Hypothalamus (tissue), 51 donors: ENCODE measurements at regions not wholly inside any gene's neighbourhood (a gene's known extent, or its start where the extent isn't known, plus 50 kb on each side); places are given as distances from the start of the nearest gene placed in this dataset.
"Not testable (repeated sequence)": the region's sequence is repeated elsewhere in the genome, so short reads cannot be mapped to it uniquely, and the experiment has no call there.

Experiments used
- DNase-seq, 51 donors: peaks; one replicate each; lab custom pipeline; 2025; lab: John Stamatoyannopoulos, UW

GRCh38 chr12:131268571-131268970 lies 314.9 kb downstream of the ADGRD1 start:
- DNase-seq: not testable (repeated sequence)

GRCh38 chr12:131269551-131269950 lies 315.8 kb downstream of the ADGRD1 start:
- no peak for DNase-seq

GRCh38 chr12:131269977-131270376 lies 316.3 kb downstream of the ADGRD1 start:
- not testable (repeated sequence) for DNase-seq

- DNase-seq: no peak
These were observed 318.0 kb downstream of the ADGRD1 start for GRCh38 chr12:131271724-131272123.

GRCh38 chr12:131272283-131272814 lies 318.6 kb downstream of the ADGRD1 start:
- DNase-seq: not testable (repeated sequence)

- no peak for DNase-seq
These were observed 319.7 kb downstream of the ADGRD1 start for GRCh38 chr12:131273291-131273845.

- no peak for DNase-seq
These were observed 320.4 kb downstream of the ADGRD1 start for GRCh38 chr12:131274061-131274460.

GRCh38 chr12:131274906-131275305 lies 321.2 kb downstream of the ADGRD1 start:
- DNase-seq: no peak

- no peak for DNase-seq
These were observed 322.1 kb downstream of the ADGRD1 start for GRCh38 chr12:131275824-131276223.

GRCh38 chr12:131276501-131277185 lies 322.9 kb downstream of the ADGRD1 start:
- no peak for DNase-seq

GRCh38 chr12:131277186-131278091 lies 323.7 kb downstream of the ADGRD1 start:
- DNase-seq: peak in 12 of 51 donors; percentile 2 to 37 (median 22)

- DNase-seq: not testable (repeated sequence)
These were observed 324.9 kb downstream of the ADGRD1 start for GRCh38 chr12:131278451-131279115.

GRCh38 chr12:131279281-131279921 lies 325.7 kb downstream of the ADGRD1 start:
- no peak for DNase-seq

GRCh38 chr12:131280426-131280825 lies 326.7 kb downstream of the ADGRD1 start:
- DNase-seq: no peak

- DNase-seq: no peak
These were observed 327.3 kb downstream of the ADGRD1 start for GRCh38 chr12:131281016-131281415.

- no peak for DNase-seq
These were observed 328.8 kb downstream of the ADGRD1 start for GRCh38 chr12:131282292-131283080.

- DNase-seq: no peak
These were observed 329.6 kb downstream of the ADGRD1 start for GRCh38 chr12:131283191-131283861.
